H1 (cell line): ENCODE measurements at regions not wholly inside any gene's neighbourhood (a gene's known extent, or its start where the extent isn't known, plus 50 kb on each side); places are given as distances from the start of the nearest gene placed in this dataset.

Experiments
- CTBP2 ChIP-seq: IDR thresholded peaks from 2 replicates; pipeline ENCODE4 v1.7.0; 2011; ENCODE audit warnings: borderline replicate concordance, mild to moderate bottlenecking, moderate library complexity, mixed read lengths, low read length; ENCODE audit not compliant: insufficient read depth, insufficient read length

GRCh38 chr6:163946437-163946836, 531.9 kb downstream of the QKI start (continued):
- no peak for TF ChIP-seq CTBP2
